GM23248 (cell line): ENCODE measurements at regions not wholly inside any gene's neighbourhood (a gene's known extent, or its start where the extent isn't known, plus 50 kb on each side); places are given as distances from the start of the nearest gene placed in this dataset.

ENCODE experiments used
- DNase-seq: peaks from one replicate; pipeline ENCODE4 v3.0.0-alpha.2; 2015
- H2AFZ ChIP-seq: fragments of 200-600 bp; sonication (generic); 2 replicates; pipeline ENCODE4 v1.6.1; 2016; ENCODE audit warnings: antibody characterized with exemption
- H3F3A ChIP-seq: fragments of 200-600 bp; sonication (generic); 2 replicates; pipeline ENCODE4 v1.6.1; 2016; ENCODE audit warnings: mild to moderate bottlenecking, antibody characterized with exemption, mixed run types; ENCODE audit not compliant: insufficient read depth
- H3K27ac ChIP-seq: fragments of 200-600 bp; sonication (generic); 2 replicates; pipeline ENCODE4 v1.5.1; 2016; ENCODE audit warnings: mild to moderate bottlenecking
- H3K27me3 ChIP-seq: fragments of 200-600 bp; sonication (generic); replicated peaks from 2 replicates; pipeline ENCODE4 v1.6.1; 2016; ENCODE audit warnings: mild to moderate bottlenecking; ENCODE audit not compliant: insufficient read depth
- H3K36me3 ChIP-seq: fragments of 200-600 bp; sonication (generic); 2 replicates; pipeline ENCODE4 v1.6.1; 2016; ENCODE audit warnings: low read depth, mild to moderate bottlenecking
- H3K4me1 ChIP-seq: fragments of 200-600 bp; sonication (generic); 2 replicates; pipeline ENCODE4 v1.6.1; 2016; ENCODE audit warnings: mild to moderate bottlenecking; ENCODE audit not compliant: insufficient read depth
- H3K4me2 ChIP-seq: fragments of 200-600 bp; sonication (generic); one replicate; pipeline ENCODE4 v1.6.1; 2016; ENCODE audit warnings: mild to moderate bottlenecking; ENCODE audit not compliant: unreplicated experiment
- H3K4me3 ChIP-seq: fragments of 200-600 bp; sonication (generic); 2 replicates; pipeline ENCODE4 v1.5.1; 2016; ENCODE audit warnings: mild to moderate bottlenecking
- H3K79me2 ChIP-seq: fragments of 200-600 bp; sonication (generic); 2 replicates; pipeline ENCODE4 v1.6.1; 2016; ENCODE audit warnings: mild to moderate bottlenecking; ENCODE audit not compliant: insufficient read depth
- H3K9ac ChIP-seq: fragments of 200-600 bp; sonication (generic); 2 replicates; pipeline ENCODE4 v1.6.1; 2016; ENCODE audit warnings: mild to moderate bottlenecking
- H3K9me2 ChIP-seq: fragments of 200-600 bp; sonication (generic); 2 replicates; pipeline ENCODE4 v1.6.1; 2016; ENCODE audit warnings: mixed run types, mild to moderate bottlenecking, moderate library complexity; ENCODE audit not compliant: insufficient read depth
- H3K9me3 ChIP-seq: fragments of 200-600 bp; sonication (generic); one replicate; pipeline ENCODE4 v1.6.1; 2017; ENCODE audit warnings: low read depth
- H4K20me1 ChIP-seq: fragments of 200-600 bp; sonication (generic); 2 replicates; pipeline ENCODE4 v1.6.0; 2016; ENCODE audit not compliant: insufficient read depth
- EZH2 ChIP-seq: fragments of 200-600 bp; sonication (generic); IDR thresholded peaks from 2 replicates; pipeline ENCODE4 v1.6.1; 2018; ENCODE audit warnings: antibody characterized with exemption, mild to moderate bottlenecking; ENCODE audit not compliant: insufficient read depth, poor library complexity, severe bottlenecking
- EZH2phosphoT487 ChIP-seq: fragments of 200-600 bp; sonication (generic); IDR thresholded peaks from 2 replicates; pipeline ENCODE4 v1.6.1; 2018; ENCODE audit warnings: antibody characterized with exemption, moderate library complexity, mild to moderate bottlenecking, low read depth; ENCODE audit not compliant: insufficient read depth
- WGBS, 2 experiments: methylation state at CpG; one replicate each; pipeline ENCODE4 v1.1.6; 2015 to 2017; ENCODE audit warnings: low lambda C conversion rate in 2 of 2, low coverage in 1 of 2; ENCODE audit errors: missing lambda C conversion rate in 2 of 2; 5-methylcytosine and 5-hydroxymethylcytosine counted together
- in situ Hi-C: fragments of 300-500 bp; cut with MboI; formaldehyde crosslinking; loops from 2 replicates; pipeline ENCODE4 v1.15.0; 2020

DNA sequence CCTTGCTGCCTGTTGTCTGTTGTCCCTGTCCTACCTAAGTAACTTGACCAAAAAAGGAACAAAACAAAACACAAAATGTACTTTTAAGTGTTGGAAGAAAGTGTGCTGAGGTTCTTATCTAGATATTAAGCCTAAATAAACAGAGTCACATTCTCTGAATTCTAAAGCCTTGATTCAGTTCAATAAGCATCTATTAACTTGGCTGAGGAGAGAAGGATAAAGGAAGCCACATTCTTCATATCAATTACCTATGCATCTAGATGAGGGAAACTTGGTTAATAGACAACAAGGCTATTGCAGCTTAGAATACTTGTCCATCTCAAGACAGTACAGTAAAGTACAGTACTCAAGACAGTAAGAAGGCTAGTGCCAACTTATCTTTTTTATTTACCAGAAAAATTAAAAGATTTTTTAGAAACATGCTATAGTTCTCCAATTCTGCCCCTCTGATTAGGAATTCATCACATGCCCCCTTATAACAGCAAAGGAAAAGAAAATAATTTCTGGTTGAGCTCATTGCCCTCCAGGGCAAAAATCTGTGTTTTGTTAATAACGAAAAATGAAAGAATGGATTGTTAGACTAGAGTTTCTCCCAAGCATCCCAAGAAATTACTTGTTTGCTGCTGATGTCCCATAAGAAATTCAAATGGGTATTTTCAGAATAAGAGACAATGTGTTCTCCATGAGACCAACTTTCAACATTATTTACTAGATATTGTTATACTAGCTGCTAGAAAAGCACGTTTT lies 546.5 kb upstream of the SEMA3D start:
- Histone ChIP-seq H3K4me2 (no peak overlapping the region), H3K9me3 (no peaks in the 10 kb centered on the region), H3F3A (no peaks in the 10 kb centered on the region), H2AFZ (no peak overlapping the region), H4K20me1 (no peaks in the 10 kb centered on the region), H3K79me2 (no peaks in the 10 kb centered on the region), H3K4me1 (peaks cover 10% of the 10 kb centered on the region; the same call in 1 of the 2 replicates), H3K27ac (no peak overlapping the region), H3K9me2 (no peaks in the 10 kb centered on the region), H3K4me3 (no peak overlapping the region), H3K9ac (no peak overlapping the region), H3K27me3 (no peaks in the 10 kb centered on the region), H3K36me3 (no peaks in the 10 kb centered on the region)
- in situ Hi-C loops: loop anchor here (25.0 kb wide), 1 partner anchor 696 kb away; no protein-coding TSS in a partner anchor
- DNase-seq: peak; percentile 7
- 63 to 76% methylated on average over 2 of the region's 2 CpGs for WGBS, 2 experiments
- no peak for TF ChIP-seq EZH2phosphoT487
- no peak for TF ChIP-seq EZH2

DNA sequence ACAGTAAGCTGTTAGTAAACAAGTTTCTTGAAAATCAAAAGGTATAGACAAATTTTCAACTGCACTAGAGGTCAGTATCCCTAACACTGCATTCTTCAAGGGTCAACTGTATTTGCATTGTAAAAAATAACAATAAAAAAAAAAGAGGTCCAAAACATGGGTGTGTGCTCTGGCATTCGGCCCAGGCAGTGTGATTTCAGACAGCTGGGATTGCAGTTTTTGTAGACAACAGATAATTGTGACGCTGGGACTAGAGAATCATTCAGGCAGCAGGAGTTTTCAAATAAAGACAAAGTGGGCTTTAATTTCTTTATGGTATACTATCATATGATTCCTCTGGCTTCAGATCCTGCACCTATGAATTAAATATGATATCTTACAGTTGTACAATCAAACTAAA lies 543.2 kb upstream of the SEMA3D start:
- no peak overlapping the region for H3K4me3 ChIP-seq
- H3K36me3 ChIP-seq: no peaks in the 10 kb centered on the region
- 11 to 12% methylated on average over 2 of the region's 2 CpGs for WGBS, 2 experiments
- DNase-seq: peak; percentile 51
- H3K4me2 ChIP-seq: no peak overlapping the region
- peaks cover 10% of the 10 kb centered on the region; the same call in 1 of the 2 replicates for H3K4me1 ChIP-seq
- no peaks in the 10 kb centered on the region for H3K79me2 ChIP-seq
- in situ Hi-C loops: loop anchor here (25.0 kb wide), 1 partner anchor 693 kb away; no protein-coding TSS in a partner anchor
- no peak overlapping the region for H3K27ac ChIP-seq
- no peaks in the 10 kb centered on the region for H3K9me2 ChIP-seq
- H3K9me3 ChIP-seq: no peaks in the 10 kb centered on the region
- no peak overlapping the region for H3K9ac ChIP-seq
- H4K20me1 ChIP-seq: no peaks in the 10 kb centered on the region
- no peaks in the 10 kb centered on the region for H3F3A ChIP-seq
- TF ChIP-seq EZH2phosphoT487: no peak
- no peak for TF ChIP-seq EZH2
- H2AFZ ChIP-seq: no peak overlapping the region
- no peaks in the 10 kb centered on the region for H3K27me3 ChIP-seq

DNA sequence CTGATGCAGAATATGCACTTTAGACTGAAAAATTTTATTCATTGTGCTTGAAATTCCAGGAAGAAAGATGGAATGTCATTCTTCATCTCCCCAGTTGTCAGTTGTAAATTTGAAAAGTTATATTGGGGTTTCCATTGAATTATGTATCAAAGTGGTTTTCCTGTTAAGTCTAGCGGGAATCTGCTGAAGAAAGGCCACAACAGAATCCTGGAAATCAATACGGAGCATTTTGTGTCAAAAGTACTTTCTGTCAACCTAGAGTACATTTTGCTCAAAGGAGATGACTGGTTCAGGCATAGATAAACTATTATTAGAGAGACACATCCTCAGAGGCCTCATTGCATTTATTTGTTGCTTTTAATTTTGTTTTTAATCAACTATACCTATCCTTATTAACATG lies 538.2 kb upstream of the SEMA3D start:
- in situ Hi-C loops: loop anchor here (25.0 kb wide), 1 partner anchor 688 kb away; no protein-coding TSS in a partner anchor

DNA sequence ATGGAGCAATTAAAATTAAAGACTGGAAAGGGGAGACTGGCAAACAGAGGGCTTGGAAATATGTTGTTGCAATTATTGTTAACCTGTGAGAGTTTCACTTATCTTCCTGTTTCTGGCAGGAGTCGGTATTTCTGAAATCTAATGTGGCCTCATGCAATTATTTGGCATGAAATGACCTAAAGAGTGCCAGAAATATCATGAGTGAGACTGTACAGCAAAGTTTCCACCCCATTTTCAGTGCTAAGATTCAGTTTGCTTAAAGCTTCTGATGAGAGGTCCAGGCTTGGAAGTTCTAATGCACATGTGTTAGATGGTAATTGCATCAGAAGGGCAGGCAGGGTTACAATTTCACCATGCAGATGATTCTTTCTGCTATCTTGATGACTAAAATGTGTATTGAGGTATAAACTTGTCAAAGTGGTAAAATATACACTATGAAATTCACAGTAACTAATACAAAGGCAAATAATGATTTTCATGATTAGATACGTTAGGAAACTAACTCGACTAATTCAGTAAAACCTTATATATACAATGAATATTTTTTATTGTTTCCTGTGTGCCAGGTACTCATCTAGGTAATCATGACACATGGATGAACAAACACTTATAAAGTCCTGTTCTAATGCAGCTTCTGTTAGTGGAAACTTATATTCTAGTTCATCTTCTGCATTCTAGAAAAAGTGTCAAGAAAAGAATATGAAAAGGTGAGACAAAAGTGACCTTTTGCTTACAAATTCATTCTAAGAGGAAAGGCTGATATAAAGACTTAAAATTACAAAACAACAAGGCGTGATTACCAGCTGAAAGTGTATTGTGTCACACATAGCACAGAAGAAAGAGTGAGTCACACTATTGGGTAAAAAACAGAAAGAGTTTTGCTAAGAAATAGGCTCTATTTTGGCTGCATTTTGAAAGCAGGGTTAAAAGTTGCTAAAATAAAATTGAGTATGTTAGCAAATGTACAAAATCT lies 533.4 kb upstream of the SEMA3D start:
- Histone ChIP-seq H2AFZ (no peak overlapping the region), H3K79me2 (no peaks in the 10 kb centered on the region), H3K9ac (peak overlapping the region; percentile 22), H3K36me3 (no peaks in the 10 kb centered on the region), H3K4me3 (peak overlapping the region; percentile 23), H3F3A (peaks cover 10% of the 10 kb centered on the region; the same call in 1 of the 2 replicates), H3K9me3 (no peaks in the 10 kb centered on the region), H3K27me3 (no peaks in the 10 kb centered on the region), H3K9me2 (no peaks in the 10 kb centered on the region; the same call in 1 of the 2 replicates), H3K4me2 (peak overlapping the region; percentile 71), H3K27ac (peak overlapping the region; percentile 69), H3K4me1 (peaks cover 23% of the 10 kb centered on the region), H4K20me1 (no peaks in the 10 kb centered on the region)
- TF ChIP-seq EZH2phosphoT487 (no peak), EZH2 (no peak)
- DNase-seq: peak; percentile 89
- in situ Hi-C loops: no loop called here
- 7 to 10% methylated on average over 4 of the region's 4 CpGs for WGBS, 2 experiments

More for the DNA sequence above, 538.2 kb upstream of the SEMA3D start:
- H3K9me2 ChIP-seq: no peaks in the 10 kb centered on the region
- H3K4me3 ChIP-seq: no peak overlapping the region
- no peaks in the 10 kb centered on the region for H3K9me3 ChIP-seq
- no peak overlapping the region for H3K9ac ChIP-seq
- H3K79me2 ChIP-seq: no peaks in the 10 kb centered on the region
- H3F3A ChIP-seq: peaks cover 5% of the 10 kb centered on the region; the same call in 1 of the 2 replicates
- H4K20me1 ChIP-seq: no peaks in the 10 kb centered on the region
- TF ChIP-seq EZH2: no peak
- no peak for TF ChIP-seq EZH2phosphoT487
- no peaks in the 10 kb centered on the region for H3K27me3 ChIP-seq
- H2AFZ ChIP-seq: no peak overlapping the region
- no peak overlapping the region for H3K4me2 ChIP-seq
- peaks cover 13% of the 10 kb centered on the region for H3K4me1 ChIP-seq
- H3K27ac ChIP-seq: no peak overlapping the region
- H3K36me3 ChIP-seq: no peaks in the 10 kb centered on the region
- 84 to 89% methylated on average over 2 of the region's 2 CpGs for WGBS, 2 experiments
- DNase-seq: no peak
